SK-N-SH (cell line): ENCODE measurements at regions not wholly inside any gene's neighbourhood (a gene's known extent, or its start where the extent isn't known, plus 50 kb on each side); places are given as distances from the start of the nearest gene placed in this dataset.

Source experiments
- CTCF ChIA-PET: fragments of 300-600, 350-600 bp; formaldehyde crosslinking; extraction: SDS; loops from one replicate; lab custom pipeline; 2021; lab: Yijun Ruan, JAX
- POLR2A ChIA-PET: fragments of 350-600 bp; sonication (Branson Sonifier 250); formaldehyde crosslinking; extraction: SDS; loops from one replicate; lab custom pipeline; 2020; ENCODE audit warnings: antibody characterized with exemption, inconsistent platforms; lab: Yijun Ruan, JAX
- DNase-seq: peaks from one replicate; pipeline ENCODE4 v3.0.0; 2012
- H2AFZ ChIP-seq: fragments of 200-600 bp; sonication (generic); 2 replicates; pipeline ENCODE4 v1.8.1; 2016; ENCODE audit warnings: antibody characterized with exemption, mild to moderate bottlenecking, low read depth
- H3F3A ChIP-seq: fragments of 200-600 bp; sonication (generic); replicated peaks from 2 replicates; pipeline ENCODE3; 2016; ENCODE audit warnings: antibody characterized with exemption, mild to moderate bottlenecking; ENCODE audit not compliant: insufficient read depth
- H3K27ac ChIP-seq, 2 experiments: fragments of 200-500 bp in 1 of 2; fragments of 200-600 bp in 1 of 2; sonication (Bioruptor generic) in 1 of 2; sonication (generic), shearing (Covaris generic) in 1 of 2; 2 replicates each; pipeline versions ENCODE4 v1.5.1 to v1.6.1; 2014 to 2016; ENCODE audit warnings: low read depth in 2 of 2, inconsistent platforms in 1 of 2, low read length in 1 of 2, mild to moderate bottlenecking in 1 of 2, mixed read lengths in 1 of 2
- H3K27me3 ChIP-seq: fragments of 200-600 bp; sonication (generic), shearing (Covaris generic); 2 replicates; pipeline ENCODE4 v1.6.1; 2016; ENCODE audit warnings: mixed run types; ENCODE audit not compliant: insufficient read depth
- H3K36me3 ChIP-seq, 2 experiments: fragments of 200-500 bp in 1 of 2; fragments of 200-600 bp in 1 of 2; sonication (Bioruptor generic) in 1 of 2; sonication (generic) in 1 of 2; replicated peaks in 1 of 2; 2 replicates each; pipeline versions ENCODE3 to v1.5.1; 2014 to 2016; ENCODE audit warnings: low read length in 1 of 2, mild to moderate bottlenecking in 1 of 2; ENCODE audit not compliant: insufficient read depth in 2 of 2, control insufficient read depth in 1 of 2
- H3K4me1 ChIP-seq, 2 experiments: fragments of 200-500 bp in 1 of 2; fragments of 200-600 bp in 1 of 2; sonication (Bioruptor generic) in 1 of 2; sonication (generic), shearing (Covaris generic) in 1 of 2; 2 replicates each; pipeline versions ENCODE4 v1.5.1 to v1.6.1; 2014 to 2016; ENCODE audit warnings: low read depth in 1 of 2, low read length in 1 of 2, mixed run types in 1 of 2; ENCODE audit not compliant: insufficient read depth in 2 of 2, control insufficient read depth in 1 of 2
- H3K4me2 ChIP-seq: fragments of 200-600 bp; sonication (generic), shearing (Covaris generic); 2 replicates; pipeline ENCODE4 v1.6.1; 2017; ENCODE audit warnings: mixed run types
- H3K4me3 ChIP-seq, 2 experiments: fragments of 200-500 bp in 1 of 2; fragments of 200-600 bp in 1 of 2; sonication (Bioruptor generic) in 1 of 2; sonication (generic), shearing (Covaris generic) in 1 of 2; 2 replicates each; pipeline versions ENCODE4 v1.5.1 to v1.8.1; 2014 to 2016; ENCODE audit warnings: low read depth in 2 of 2, inconsistent platforms in 1 of 2, low read length in 1 of 2, mild to moderate bottlenecking in 1 of 2, mixed read lengths in 1 of 2, moderate library complexity in 1 of 2
- H3K79me2 ChIP-seq: fragments of 200-600 bp; sonication (generic); 2 replicates; pipeline ENCODE4 v1.8.1; 2017; ENCODE audit warnings: mild to moderate bottlenecking; ENCODE audit not compliant: insufficient read depth
- H3K9ac ChIP-seq: fragments of 200-600 bp; sonication (generic); 2 replicates; pipeline ENCODE4 v1.6.1; 2017; ENCODE audit warnings: mixed run types
- H3K9me2 ChIP-seq: fragments of 200-600 bp; sonication (generic); 2 replicates; pipeline ENCODE4 v1.6.1; 2017; ENCODE audit warnings: mixed run types
- H3K9me3 ChIP-seq: fragments of 200-600 bp; sonication (generic); 2 replicates; pipeline ENCODE4 v1.6.1; 2017; ENCODE audit warnings: mixed run types, mild to moderate bottlenecking, moderate library complexity
- H4K20me1 ChIP-seq: fragments of 200-600 bp; sonication (generic); 2 replicates; pipeline ENCODE4 v1.6.1; 2017; ENCODE audit warnings: mild to moderate bottlenecking, mixed run types; ENCODE audit not compliant: insufficient read depth
- EZH2phosphoT487 ChIP-seq: fragments of 200-600 bp; sonication (generic); IDR thresholded peaks from 2 replicates; pipeline ENCODE4 v1.6.1; 2017; ENCODE audit warnings: low read depth, mixed run types, mild to moderate bottlenecking, antibody characterized with exemption, moderate library complexity, borderline replicate concordance
- FOXJ3 ChIP-seq: sonication (generic); formaldehyde crosslinking; IDR thresholded peaks from 2 replicates; pipeline ENCODE4 v1.5.1; 2020; ENCODE audit warnings: mild to moderate bottlenecking, missing genetic modification reagents
- GABPA ChIP-seq: IDR thresholded peaks from 2 replicates; pipeline ENCODE4 v1.4.0; 2012; ENCODE audit warnings: low read depth, mild to moderate bottlenecking
- GATA2 ChIP-seq: sonication (generic); formaldehyde crosslinking; IDR thresholded peaks from 2 replicates; pipeline ENCODE4 v1.5.0; 2020; ENCODE audit warnings: mild to moderate bottlenecking, missing genetic modification reagents
- JUND ChIP-seq: IDR thresholded peaks from 2 replicates; pipeline ENCODE4 v1.4.0; 2012
- RCOR1 ChIP-seq: fragments of 150-350 bp; IDR thresholded peaks from 2 replicates; pipeline ENCODE4 v1.6.1; 2017; ENCODE audit warnings: antibody characterized with exemption, low read length
- RFX5 ChIP-seq: IDR thresholded peaks from 2 replicates; pipeline ENCODE4 v1.6.1; 2012; ENCODE audit warnings: mild to moderate bottlenecking, improper control_type of control experiment, low read length
- TAF1 ChIP-seq: IDR thresholded peaks from 2 replicates; pipeline ENCODE4 v1.6.1; 2012; ENCODE audit warnings: low read depth, mild to moderate bottlenecking, low read length, moderate library complexity, borderline replicate concordance
- WGBS: methylation state at CpG from one replicate; pipeline ENCODE4 v1.1.6; 2017; ENCODE audit warnings: low lambda C conversion rate; 5-methylcytosine and 5-hydroxymethylcytosine counted together
- TF ChIP-seq, protein P1 (sequence below): IDR thresholded peaks from 2 replicates; pipeline ENCODE4 v1.4.0; 2012; ENCODE audit warnings: low read depth
- TF ChIP-seq, protein P2 (sequence below): IDR thresholded peaks from 2 replicates; pipeline ENCODE4; 2012
- TF ChIP-seq, protein P3 (sequence below): fragments of 150-350 bp; IDR thresholded peaks from 2 replicates; pipeline ENCODE4 v1.6.1; 2017; ENCODE audit warnings: antibody characterized with exemption, low read length, low read depth, borderline replicate concordance
- TF ChIP-seq, protein P4 (sequence below): IDR thresholded peaks from 2 replicates; pipeline ENCODE4 v1.6.1; 2012; ENCODE audit warnings: mild to moderate bottlenecking, low read depth, low read length, moderate library complexity
- TF ChIP-seq, protein P5 (sequence below): IDR thresholded peaks from 2 replicates; pipeline ENCODE4 v1.4.0; 2012; ENCODE audit warnings: low read depth, borderline replicate concordance

DNA sequence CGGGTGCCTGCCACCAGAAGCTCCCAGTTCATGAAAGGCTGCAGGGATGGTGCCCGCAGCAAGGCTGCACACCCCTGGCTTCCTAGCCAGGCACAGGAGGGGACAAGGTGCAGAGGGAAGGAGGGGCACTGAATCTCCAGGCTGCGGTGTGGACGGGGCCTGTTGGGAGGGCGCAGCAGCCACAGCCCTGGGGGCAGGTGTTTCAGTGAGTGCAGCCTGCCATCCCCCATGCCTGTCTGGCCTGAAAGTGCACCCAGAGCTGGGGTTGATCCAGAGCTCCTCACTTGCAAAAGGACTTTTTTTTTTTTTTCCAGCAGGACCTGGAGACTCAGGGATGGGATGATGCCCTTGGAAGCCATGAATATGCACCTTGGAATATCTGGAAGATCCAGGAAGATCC is 153.7 kb upstream of the C1orf174 start:
- Histone ChIP-seq H3K9me3 (no peaks in the 10 kb centered on the region), H4K20me1 (no peaks in the 10 kb centered on the region), H3K79me2 (no peaks in the 10 kb centered on the region), H3K4me2 (no peak overlapping the region), H3K27ac (no peak overlapping the region), H3K4me1 (no peaks in the 10 kb centered on the region), H3K9me2 (no peaks in the 10 kb centered on the region), H3K9ac (no peak overlapping the region), H3F3A (no peaks in the 10 kb centered on the region), H2AFZ (no peak overlapping the region), H3K36me3 (no peaks in the 10 kb centered on the region), H3K27me3 (no peaks in the 10 kb centered on the region), H3K4me3 (no peak overlapping the region)
- DNase-seq: no peak
- 50% methylated on average over 5 of the region's 5 CpGs for WGBS
- POLR2A ChIA-PET: interaction anchor here (0.6 kb wide), 1 partner anchor 72 kb away, joined by 3 read pairs; no protein-coding TSS in a partner anchor
- TF ChIP-seq GATA2 (CRISPR knock-in tag): no peak
- TF ChIP-seq, protein P1, sequence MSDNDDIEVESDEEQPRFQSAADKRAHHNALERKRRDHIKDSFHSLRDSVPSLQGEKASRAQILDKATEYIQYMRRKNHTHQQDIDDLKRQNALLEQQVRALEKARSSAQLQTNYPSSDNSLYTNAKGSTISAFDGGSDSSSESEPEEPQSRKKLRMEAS: no peak
- TF ChIP-seq RCOR1: no peak
- TF ChIP-seq JUND: no peak
- TF ChIP-seq, protein P2, sequence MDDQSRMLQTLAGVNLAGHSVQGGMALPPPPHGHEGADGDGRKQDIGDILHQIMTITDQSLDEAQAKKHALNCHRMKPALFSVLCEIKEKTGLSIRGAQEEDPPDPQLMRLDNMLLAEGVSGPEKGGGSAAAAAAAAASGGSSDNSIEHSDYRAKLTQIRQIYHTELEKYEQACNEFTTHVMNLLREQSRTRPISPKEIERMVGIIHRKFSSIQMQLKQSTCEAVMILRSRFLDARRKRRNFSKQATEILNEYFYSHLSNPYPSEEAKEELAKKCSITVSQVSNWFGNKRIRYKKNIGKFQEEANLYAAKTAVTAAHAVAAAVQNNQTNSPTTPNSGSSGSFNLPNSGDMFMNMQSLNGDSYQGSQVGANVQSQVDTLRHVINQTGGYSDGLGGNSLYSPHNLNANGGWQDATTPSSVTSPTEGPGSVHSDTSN: no peak
- TF ChIP-seq, protein P3, sequence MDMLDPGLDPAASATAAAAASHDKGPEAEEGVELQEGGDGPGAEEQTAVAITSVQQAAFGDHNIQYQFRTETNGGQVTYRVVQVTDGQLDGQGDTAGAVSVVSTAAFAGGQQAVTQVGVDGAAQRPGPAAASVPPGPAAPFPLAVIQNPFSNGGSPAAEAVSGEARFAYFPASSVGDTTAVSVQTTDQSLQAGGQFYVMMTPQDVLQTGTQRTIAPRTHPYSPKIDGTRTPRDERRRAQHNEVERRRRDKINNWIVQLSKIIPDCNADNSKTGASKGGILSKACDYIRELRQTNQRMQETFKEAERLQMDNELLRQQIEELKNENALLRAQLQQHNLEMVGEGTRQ: no peak
- TF ChIP-seq, protein P4, sequence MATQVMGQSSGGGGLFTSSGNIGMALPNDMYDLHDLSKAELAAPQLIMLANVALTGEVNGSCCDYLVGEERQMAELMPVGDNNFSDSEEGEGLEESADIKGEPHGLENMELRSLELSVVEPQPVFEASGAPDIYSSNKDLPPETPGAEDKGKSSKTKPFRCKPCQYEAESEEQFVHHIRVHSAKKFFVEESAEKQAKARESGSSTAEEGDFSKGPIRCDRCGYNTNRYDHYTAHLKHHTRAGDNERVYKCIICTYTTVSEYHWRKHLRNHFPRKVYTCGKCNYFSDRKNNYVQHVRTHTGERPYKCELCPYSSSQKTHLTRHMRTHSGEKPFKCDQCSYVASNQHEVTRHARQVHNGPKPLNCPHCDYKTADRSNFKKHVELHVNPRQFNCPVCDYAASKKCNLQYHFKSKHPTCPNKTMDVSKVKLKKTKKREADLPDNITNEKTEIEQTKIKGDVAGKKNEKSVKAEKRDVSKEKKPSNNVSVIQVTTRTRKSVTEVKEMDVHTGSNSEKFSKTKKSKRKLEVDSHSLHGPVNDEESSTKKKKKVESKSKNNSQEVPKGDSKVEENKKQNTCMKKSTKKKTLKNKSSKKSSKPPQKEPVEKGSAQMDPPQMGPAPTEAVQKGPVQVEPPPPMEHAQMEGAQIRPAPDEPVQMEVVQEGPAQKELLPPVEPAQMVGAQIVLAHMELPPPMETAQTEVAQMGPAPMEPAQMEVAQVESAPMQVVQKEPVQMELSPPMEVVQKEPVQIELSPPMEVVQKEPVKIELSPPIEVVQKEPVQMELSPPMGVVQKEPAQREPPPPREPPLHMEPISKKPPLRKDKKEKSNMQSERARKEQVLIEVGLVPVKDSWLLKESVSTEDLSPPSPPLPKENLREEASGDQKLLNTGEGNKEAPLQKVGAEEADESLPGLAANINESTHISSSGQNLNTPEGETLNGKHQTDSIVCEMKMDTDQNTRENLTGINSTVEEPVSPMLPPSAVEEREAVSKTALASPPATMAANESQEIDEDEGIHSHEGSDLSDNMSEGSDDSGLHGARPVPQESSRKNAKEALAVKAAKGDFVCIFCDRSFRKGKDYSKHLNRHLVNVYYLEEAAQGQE: no peak
- TF ChIP-seq TAF1: no peak
- TF ChIP-seq RFX5: no peak
- TF ChIP-seq GABPA: no peak
- TF ChIP-seq FOXJ3: no peak
- no peak for TF ChIP-seq EZH2phosphoT487
- TF ChIP-seq, protein P5, sequence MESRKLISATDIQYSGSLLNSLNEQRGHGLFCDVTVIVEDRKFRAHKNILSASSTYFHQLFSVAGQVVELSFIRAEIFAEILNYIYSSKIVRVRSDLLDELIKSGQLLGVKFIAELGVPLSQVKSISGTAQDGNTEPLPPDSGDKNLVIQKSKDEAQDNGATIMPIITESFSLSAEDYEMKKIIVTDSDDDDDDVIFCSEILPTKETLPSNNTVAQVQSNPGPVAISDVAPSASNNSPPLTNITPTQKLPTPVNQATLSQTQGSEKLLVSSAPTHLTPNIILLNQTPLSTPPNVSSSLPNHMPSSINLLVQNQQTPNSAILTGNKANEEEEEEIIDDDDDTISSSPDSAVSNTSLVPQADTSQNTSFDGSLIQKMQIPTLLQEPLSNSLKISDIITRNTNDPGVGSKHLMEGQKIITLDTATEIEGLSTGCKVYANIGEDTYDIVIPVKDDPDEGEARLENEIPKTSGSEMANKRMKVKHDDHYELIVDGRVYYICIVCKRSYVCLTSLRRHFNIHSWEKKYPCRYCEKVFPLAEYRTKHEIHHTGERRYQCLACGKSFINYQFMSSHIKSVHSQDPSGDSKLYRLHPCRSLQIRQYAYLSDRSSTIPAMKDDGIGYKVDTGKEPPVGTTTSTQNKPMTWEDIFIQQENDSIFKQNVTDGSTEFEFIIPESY: no peak
- CTCF ChIA-PET: no interaction called here
